Activated CD8-positive, alpha-beta memory T cell treated with anti-CD3 and anti-CD28 coated beads, Interleukin-2, amount 10 ng/mL, durations not matched to agents 7 days and 5 days (primary cell): ENCODE measurements at regions not wholly inside any gene's neighbourhood (a gene's known extent, or its start where the extent isn't known, plus 50 kb on each side); places are given as distances from the start of the nearest gene placed in this dataset.
"Not testable (repeated sequence)": the region's sequence is repeated elsewhere in the genome, so short reads cannot be mapped to it uniquely, and the experiment has no call there.

Experiments used
- ATAC-seq: fragments of 150-1000 bp; cut with Tn5 transposase; one replicate; pipeline ENCODE4 v1.10.0; 2021; ENCODE audit warnings: moderate library complexity
- CTCF ChIA-PET: fragments of 350-600 bp; sonication (Branson Sonifier 250); formaldehyde crosslinking; loops from one replicate; lab custom pipeline; 2021; ENCODE audit warnings: antibody characterized with exemption; lab: Charles Lee
- DNase-seq: peaks from one replicate; pipeline ENCODE4 v3.0.0-alpha.2; 2020
- H3K27ac Mint-ChIP-seq: one replicate; pipeline ENCODE4 v1.8.0; 2021; ENCODE audit warnings: mild to moderate bottlenecking, mixed read lengths
- H3K27me3 Mint-ChIP-seq: one replicate; pipeline ENCODE4 v1.8.0; 2021; ENCODE audit warnings: mixed read lengths
- H3K36me3 Mint-ChIP-seq: one replicate; pipeline ENCODE4 v1.8.0; 2021; ENCODE audit warnings: mild to moderate bottlenecking, mixed read lengths
- H3K4me1 Mint-ChIP-seq: one replicate; pipeline ENCODE4 v1.8.0; 2021; ENCODE audit warnings: mixed read lengths
- H3K4me3 Mint-ChIP-seq: one replicate; pipeline ENCODE4 v1.8.0; 2021; ENCODE audit warnings: mild to moderate bottlenecking, moderate library complexity, mixed read lengths
- H3K9me3 Mint-ChIP-seq: one replicate; pipeline ENCODE4 v1.8.0; 2022; ENCODE audit warnings: low read depth, mixed read lengths

- H3K27me3 Mint-ChIP-seq, H3K9me3 Mint-ChIP-seq, ATAC-seq, H3K36me3 Mint-ChIP-seq, DNase-seq, H3K4me1 Mint-ChIP-seq, H3K27ac Mint-ChIP-seq, CTCF ChIA-PET, H3K4me3 Mint-ChIP-seq: not testable (repeated sequence)
Measured at GRCh38 chr20:47844568-47844906, 59.3 kb upstream of the SULF2 start.

- no peaks in the 10 kb centered on the region for H3K36me3 Mint-ChIP-seq
- H3K9me3 Mint-ChIP-seq, result no peaks in the 10 kb centered on the region
- H3K27me3 Mint-ChIP-seq, result peaks cover 4% of the 10 kb centered on the region
- no peak for DNase-seq
- no peak for ATAC-seq
- H3K4me3 Mint-ChIP-seq, result no peak overlapping the region
- H3K4me1 Mint-ChIP-seq, result peaks cover 2% of the 10 kb centered on the region
- CTCF ChIA-PET, result no interaction called here
- no peak overlapping the region for H3K27ac Mint-ChIP-seq
Measured at GRCh38 chr20:47843886-47844567, 58.7 kb upstream of the SULF2 start.

- H3K9me3 Mint-ChIP-seq, H3K27ac Mint-ChIP-seq, H3K27me3 Mint-ChIP-seq, H3K4me1 Mint-ChIP-seq, H3K4me3 Mint-ChIP-seq, ATAC-seq, CTCF ChIA-PET, H3K36me3 Mint-ChIP-seq, DNase-seq: not testable (repeated sequence)
Measured at GRCh38 chr20:47842950-47843349, 57.7 kb upstream of the SULF2 start.

GRCh38 chr20:47842004-47842403, 56.7 kb upstream of the SULF2 start:
- H3K9me3 Mint-ChIP-seq, DNase-seq, CTCF ChIA-PET, H3K27ac Mint-ChIP-seq, H3K4me3 Mint-ChIP-seq, H3K27me3 Mint-ChIP-seq, H3K36me3 Mint-ChIP-seq, ATAC-seq, H3K4me1 Mint-ChIP-seq: not testable (repeated sequence)

GRCh38 chr20:47836256-47836817, 51.1 kb upstream of the SULF2 start:
- H3K4me3 Mint-ChIP-seq, H3K27me3 Mint-ChIP-seq, H3K4me1 Mint-ChIP-seq, H3K27ac Mint-ChIP-seq, DNase-seq, CTCF ChIA-PET, ATAC-seq, H3K36me3 Mint-ChIP-seq, H3K9me3 Mint-ChIP-seq: not testable (repeated sequence)
